Mucosa of descending colon (tissue), 3 donors: ENCODE measurements at regions not wholly inside any gene's neighbourhood (a gene's known extent, or its start where the extent isn't known, plus 50 kb on each side); places are given as distances from the start of the nearest gene placed in this dataset.

Source experiments
- ATAC-seq: fragments of 200-7000 bp; cut with Tn5 transposase; one replicate; pipeline ENCODE4 v1.9.1; 2020; ENCODE audit warnings: mild to moderate bottlenecking, moderate library complexity
- DNase-seq, 3 donors: peaks; one replicate each; pipeline ENCODE4 v3.0.0-alpha.2; 2020
- H3K36me3 ChIP-seq: fragments of 200-600 bp; one replicate; pipeline ENCODE4 v1.8.0; 2021; ENCODE audit warnings: low read depth, mild to moderate bottlenecking
- H3K4me1 ChIP-seq: fragments of 200-600 bp; one replicate; pipeline ENCODE4 v1.8.0; 2021; ENCODE audit warnings: low read depth, mild to moderate bottlenecking
- H3K4me3 ChIP-seq: fragments of 200-600 bp; one replicate; pipeline ENCODE4 v1.8.0; 2021; ENCODE audit warnings: mild to moderate bottlenecking
- H3K9me3 ChIP-seq: fragments of 200-600 bp; one replicate; pipeline ENCODE4 v1.8.0; 2021; ENCODE audit warnings: mild to moderate bottlenecking
- intact Hi-C, 2 donors: fragments of 100-400 bp; cut with DNase I in 1 of 2; cut with micrococcal nuclease in 1 of 2; formaldehyde crosslinking; loops; one replicate each; pipeline versions ENCODE4 v1.11.0 to v1.11.1; 2022; cut with DNase I, micrococcal nuclease
- TF ChIP-seq, protein P1 (sequence below): fragments of 200-600 bp; IDR thresholded peaks from one replicate; pipeline ENCODE4 v1.8.0; 2022; ENCODE audit warnings: antibody characterized with exemption, mild to moderate bottlenecking
- donor health status: DM: no; HTN: no; CAD: no; lungs with moderate emphysema.
- donor health status: DM: no; HTN: no; CAD: no.
- donor health status: DM: no; HTN: yes; CAD: no.

DNA sequence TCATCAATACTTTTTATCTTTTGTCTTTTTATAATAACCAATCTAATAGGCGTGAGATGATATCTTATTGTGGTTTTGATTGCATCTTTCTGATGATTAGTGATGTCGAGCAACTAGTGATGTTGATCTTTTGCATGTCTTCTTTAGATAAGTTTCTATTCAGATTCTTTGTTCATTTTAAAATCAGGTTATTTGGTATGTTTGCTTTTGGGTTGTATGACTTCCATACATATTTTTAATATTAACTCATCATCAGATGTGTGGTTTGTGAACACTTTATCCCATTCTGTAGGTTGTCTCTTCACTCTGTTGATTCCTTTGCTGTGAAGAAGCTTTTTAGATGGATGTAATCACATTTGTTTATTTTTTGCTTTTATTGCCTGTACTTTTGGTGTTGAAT lies 295.8 kb downstream of the BCKDHB start:
- Histone ChIP-seq H3K4me1 (no peaks in the 10 kb centered on the region), H3K9me3 (peaks cover 8% of the 10 kb centered on the region), H3K4me3 (no peak overlapping the region), H3K36me3 (no peaks in the 10 kb centered on the region)
- DNase-seq (no peak), ATAC-seq (no peak)
- intact Hi-C loops = no loop called here
- TF ChIP-seq, protein P1, sequence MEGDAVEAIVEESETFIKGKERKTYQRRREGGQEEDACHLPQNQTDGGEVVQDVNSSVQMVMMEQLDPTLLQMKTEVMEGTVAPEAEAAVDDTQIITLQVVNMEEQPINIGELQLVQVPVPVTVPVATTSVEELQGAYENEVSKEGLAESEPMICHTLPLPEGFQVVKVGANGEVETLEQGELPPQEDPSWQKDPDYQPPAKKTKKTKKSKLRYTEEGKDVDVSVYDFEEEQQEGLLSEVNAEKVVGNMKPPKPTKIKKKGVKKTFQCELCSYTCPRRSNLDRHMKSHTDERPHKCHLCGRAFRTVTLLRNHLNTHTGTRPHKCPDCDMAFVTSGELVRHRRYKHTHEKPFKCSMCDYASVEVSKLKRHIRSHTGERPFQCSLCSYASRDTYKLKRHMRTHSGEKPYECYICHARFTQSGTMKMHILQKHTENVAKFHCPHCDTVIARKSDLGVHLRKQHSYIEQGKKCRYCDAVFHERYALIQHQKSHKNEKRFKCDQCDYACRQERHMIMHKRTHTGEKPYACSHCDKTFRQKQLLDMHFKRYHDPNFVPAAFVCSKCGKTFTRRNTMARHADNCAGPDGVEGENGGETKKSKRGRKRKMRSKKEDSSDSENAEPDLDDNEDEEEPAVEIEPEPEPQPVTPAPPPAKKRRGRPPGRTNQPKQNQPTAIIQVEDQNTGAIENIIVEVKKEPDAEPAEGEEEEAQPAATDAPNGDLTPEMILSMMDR = no peak
